GM21786 (cell line): ENCODE measurements at regions not wholly inside any gene's neighbourhood (a gene's known extent, or its start where the extent isn't known, plus 50 kb on each side); places are given as distances from the start of the nearest gene placed in this dataset.
"Not testable (repeated sequence)": the region's sequence is repeated elsewhere in the genome, so short reads cannot be mapped to it uniquely, and the experiment has no call there.

ENCODE experiments used
- ATAC-seq: cut with Tn5 transposase; IDR thresholded peaks from one replicate; pipeline ENCODE4 v1.9.1; 2021; ENCODE audit not compliant: unreplicated experiment

GRCh38 chr16:72464052-72464451 is 292.1 kb upstream of the PMFBP1 start:
- ATAC-seq, result no peak

- no peak for ATAC-seq
Measured at GRCh38 chr16:72458035-72458434, 286.1 kb upstream of the PMFBP1 start.

- no peak for ATAC-seq
Measured at GRCh38 chr16:72457243-72457940, 285.4 kb upstream of the PMFBP1 start.

- no peak for ATAC-seq
Measured at GRCh38 chr16:72455743-72456659, 284.0 kb upstream of the PMFBP1 start.

GRCh38 chr16:72453856-72454255 is 281.9 kb upstream of the PMFBP1 start:
- not testable (repeated sequence) for ATAC-seq

- ATAC-seq, result no peak
Measured at GRCh38 chr16:72444696-72445095, 272.7 kb upstream of the PMFBP1 start.

GRCh38 chr16:72443809-72444208 is 271.9 kb upstream of the PMFBP1 start:
- ATAC-seq, result no peak

- no peak for ATAC-seq
Measured at GRCh38 chr16:72442385-72443158, 270.6 kb upstream of the PMFBP1 start.

GRCh38 chr16:72437891-72438290 is 265.9 kb upstream of the PMFBP1 start:
- ATAC-seq, result no peak

- ATAC-seq, result no peak
Measured at GRCh38 chr16:72434159-72434558, 262.2 kb upstream of the PMFBP1 start.

- no peak for ATAC-seq
Measured at GRCh38 chr16:72430121-72430520, 258.2 kb upstream of the PMFBP1 start.

GRCh38 chr16:72429671-72430081 is 257.7 kb upstream of the PMFBP1 start:
- ATAC-seq, result no peak

GRCh38 chr16:72428681-72429376 is 256.9 kb upstream of the PMFBP1 start:
- no peak for ATAC-seq

GRCh38 chr16:72427783-72428331 is 255.9 kb upstream of the PMFBP1 start:
- ATAC-seq, result no peak

- ATAC-seq, result no peak
Measured at GRCh38 chr16:72427051-72427782, 255.3 kb upstream of the PMFBP1 start.

- no peak for ATAC-seq
Measured at GRCh38 chr16:72426386-72426785, 254.4 kb upstream of the PMFBP1 start.

GRCh38 chr16:72425571-72426341 is 253.8 kb upstream of the PMFBP1 start:
- no peak for ATAC-seq

- ATAC-seq, result no peak
Measured at GRCh38 chr16:72424757-72425156, 252.8 kb upstream of the PMFBP1 start.

GRCh38 chr16:72422308-72422897 is 250.4 kb upstream of the PMFBP1 start:
- no peak for ATAC-seq
